HG03060 (cell line): ENCODE measurements at regions not wholly inside any gene's neighbourhood (a gene's known extent, or its start where the extent isn't known, plus 50 kb on each side); places are given as distances from the start of the nearest gene placed in this dataset.

Experiments used
- ATAC-seq: cut with Tn5 transposase; IDR thresholded peaks from one replicate; pipeline ENCODE4 v1.9.1; 2021; ENCODE audit warnings: low read depth, moderate number of reproducible peaks; ENCODE audit not compliant: unreplicated experiment

- no peak for ATAC-seq
Observed at GRCh38 chr5:145141534-145141933, 693.6 kb downstream of the PRELID2 start.

GRCh38 chr5:145130996-145131395 is 704.1 kb downstream of the PRELID2 start:
- ATAC-seq: no peak

GRCh38 chr5:145129797-145130196 is 705.3 kb downstream of the PRELID2 start:
- no peak for ATAC-seq

- ATAC-seq: no peak
Observed at GRCh38 chr5:145124806-145125205, 710.3 kb downstream of the PRELID2 start.

- no peak for ATAC-seq
Observed at GRCh38 chr5:145118611-145119010, 716.5 kb downstream of the PRELID2 start.

- ATAC-seq: no peak
Observed at GRCh38 chr5:145118127-145118526, 717.0 kb downstream of the PRELID2 start.

DNA sequence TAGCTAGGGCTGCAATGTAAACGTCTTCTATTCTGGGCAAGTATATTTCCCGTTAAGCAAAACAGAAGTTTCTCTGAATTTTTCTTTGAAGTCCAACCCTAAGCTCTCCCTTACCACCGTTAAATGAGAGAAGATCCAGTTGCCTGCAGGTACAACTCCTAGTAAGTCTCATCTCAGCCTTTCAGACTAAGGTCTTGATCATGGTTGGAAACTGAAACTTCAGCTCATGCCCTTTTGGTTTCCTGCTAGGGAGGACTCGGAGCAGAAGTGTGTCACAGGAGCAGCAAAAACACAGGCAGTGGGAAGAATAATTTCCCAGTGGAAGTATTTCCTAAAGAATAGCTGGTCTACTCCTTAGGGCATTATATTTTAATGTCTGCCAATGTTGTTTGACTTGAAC is 717.9 kb downstream of the PRELID2 start:
- no peak for ATAC-seq

- ATAC-seq: no peak
Observed at GRCh38 chr5:145111420-145111819, 723.7 kb downstream of the PRELID2 start.

- no peak for ATAC-seq
Observed at GRCh38 chr5:145110834-145111233, 724.3 kb downstream of the PRELID2 start.

DNA sequence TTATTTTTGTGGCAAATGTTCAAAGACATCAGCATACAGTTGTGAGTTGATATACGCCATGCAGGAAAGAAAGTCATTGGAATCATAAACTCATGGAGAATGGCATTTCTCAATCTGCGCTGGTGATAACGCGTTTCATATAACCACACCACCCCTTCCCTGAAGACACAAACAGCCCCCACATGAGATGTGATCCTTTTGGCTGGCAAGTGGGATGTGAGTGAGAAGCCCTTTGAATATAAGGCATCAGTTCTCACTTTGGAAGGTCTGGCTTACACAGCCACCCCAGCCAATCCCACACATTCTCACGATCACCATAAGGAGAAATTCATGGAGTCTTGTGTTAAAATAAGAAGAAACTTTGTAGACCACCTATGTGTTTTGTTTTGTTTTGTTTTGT is 725.0 kb downstream of the PRELID2 start:
- ATAC-seq: no peak

GRCh38 chr5:145105384-145105783 is 729.8 kb downstream of the PRELID2 start:
- ATAC-seq: no peak

- ATAC-seq: no peak
Observed at GRCh38 chr5:145104106-145104505, 731.0 kb downstream of the PRELID2 start.

DNA sequence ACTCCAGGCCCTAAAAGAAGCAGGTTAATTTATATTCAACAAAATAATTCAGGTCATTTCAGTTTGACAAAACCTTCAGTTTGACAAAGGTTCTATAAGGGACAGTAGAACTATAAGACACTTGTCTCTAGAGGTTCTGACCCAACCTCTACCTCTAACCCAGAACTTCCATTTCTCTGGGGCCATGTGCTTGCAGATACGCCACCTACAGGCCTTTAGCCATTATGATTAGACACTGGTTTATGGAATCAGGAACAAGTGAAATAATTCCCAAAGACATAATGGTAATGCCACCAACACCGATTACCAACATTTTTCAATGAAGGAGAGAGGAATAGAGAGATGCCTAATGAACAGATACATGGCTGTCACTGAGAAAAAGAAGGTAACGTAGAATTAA is 733.9 kb downstream of the PRELID2 start:
- no peak for ATAC-seq

DNA sequence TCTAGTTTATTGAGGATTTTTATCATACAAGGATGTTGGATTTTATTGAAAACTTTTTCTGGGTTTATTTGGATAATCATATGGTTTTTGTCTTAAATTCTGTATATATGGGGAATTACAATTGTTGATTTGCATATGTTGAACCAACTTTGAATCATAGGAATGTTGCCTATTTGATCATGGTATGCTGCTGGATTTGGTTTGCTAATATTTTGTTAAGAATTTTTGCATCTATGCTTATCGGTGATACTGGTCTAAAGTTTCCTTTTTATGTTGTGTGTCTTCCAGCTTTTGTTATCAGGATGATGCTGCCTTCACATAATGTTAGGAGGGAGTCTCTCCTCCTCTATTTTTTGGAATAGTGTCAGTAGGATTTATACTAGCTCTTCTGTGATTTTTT is 745.0 kb downstream of the PRELID2 start:
- no peak for ATAC-seq

DNA sequence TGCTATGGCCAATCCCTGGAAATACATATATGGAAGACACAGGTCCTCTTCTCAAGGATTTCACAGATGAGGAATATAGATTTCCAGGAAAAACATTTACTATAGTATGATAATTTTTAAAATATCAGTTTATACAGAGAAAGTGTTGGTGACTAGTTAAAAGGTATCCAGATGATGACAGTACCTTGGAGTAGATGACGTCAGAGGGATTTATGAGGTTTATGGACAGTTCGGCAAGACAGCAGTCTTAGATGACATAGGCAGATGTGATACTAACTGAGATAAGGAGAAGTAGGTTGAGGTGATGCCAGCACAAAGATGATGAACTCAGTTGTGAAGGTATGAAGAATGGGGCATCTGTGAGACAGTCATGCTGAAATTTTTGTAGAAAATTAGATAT is 750.3 kb downstream of the PRELID2 start:
- ATAC-seq: no peak

- ATAC-seq: no peak
Observed at GRCh38 chr5:145077028-145077427, 758.1 kb downstream of the PRELID2 start.

DNA sequence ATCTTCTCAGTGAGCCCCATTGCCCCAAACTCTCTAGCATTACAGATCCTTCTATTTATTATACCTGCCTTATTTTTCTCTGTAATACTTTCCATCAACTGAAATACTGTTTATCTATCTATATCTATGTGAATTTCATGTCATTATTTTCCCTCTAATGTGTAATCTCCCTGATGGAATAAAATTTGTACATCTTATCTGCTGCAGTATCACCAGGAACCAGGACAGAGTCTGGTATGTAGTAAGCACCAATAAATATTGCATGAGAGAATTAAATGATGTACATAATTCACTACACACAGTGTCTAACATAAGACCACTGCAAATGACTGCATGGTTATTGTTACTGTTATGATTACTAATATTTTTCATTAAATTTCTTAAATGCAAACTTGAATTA is 759.1 kb downstream of the PRELID2 start:
- no peak for ATAC-seq

GRCh38 chr5:145072889-145073288 is 762.3 kb downstream of the PRELID2 start:
- ATAC-seq: no peak

DNA sequence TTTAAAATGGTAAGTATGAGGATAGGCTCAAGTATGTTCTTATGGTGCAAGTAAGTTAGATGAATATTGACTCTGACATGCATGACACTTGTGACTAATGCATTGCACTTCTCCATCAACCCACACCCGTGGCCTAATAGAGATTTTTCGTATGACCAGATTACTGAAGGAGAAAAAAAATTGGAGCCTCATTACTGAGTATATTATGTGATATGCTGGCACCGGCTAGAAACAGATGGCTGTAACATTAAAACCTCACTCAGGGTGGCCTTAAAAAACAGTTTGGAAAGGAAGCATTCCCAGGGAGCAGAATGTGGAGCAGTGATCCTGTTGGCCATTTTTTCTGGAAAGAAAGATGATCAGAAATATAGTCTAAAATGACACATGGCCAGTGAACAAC is 766.4 kb downstream of the PRELID2 start:
- no peak for ATAC-seq

DNA sequence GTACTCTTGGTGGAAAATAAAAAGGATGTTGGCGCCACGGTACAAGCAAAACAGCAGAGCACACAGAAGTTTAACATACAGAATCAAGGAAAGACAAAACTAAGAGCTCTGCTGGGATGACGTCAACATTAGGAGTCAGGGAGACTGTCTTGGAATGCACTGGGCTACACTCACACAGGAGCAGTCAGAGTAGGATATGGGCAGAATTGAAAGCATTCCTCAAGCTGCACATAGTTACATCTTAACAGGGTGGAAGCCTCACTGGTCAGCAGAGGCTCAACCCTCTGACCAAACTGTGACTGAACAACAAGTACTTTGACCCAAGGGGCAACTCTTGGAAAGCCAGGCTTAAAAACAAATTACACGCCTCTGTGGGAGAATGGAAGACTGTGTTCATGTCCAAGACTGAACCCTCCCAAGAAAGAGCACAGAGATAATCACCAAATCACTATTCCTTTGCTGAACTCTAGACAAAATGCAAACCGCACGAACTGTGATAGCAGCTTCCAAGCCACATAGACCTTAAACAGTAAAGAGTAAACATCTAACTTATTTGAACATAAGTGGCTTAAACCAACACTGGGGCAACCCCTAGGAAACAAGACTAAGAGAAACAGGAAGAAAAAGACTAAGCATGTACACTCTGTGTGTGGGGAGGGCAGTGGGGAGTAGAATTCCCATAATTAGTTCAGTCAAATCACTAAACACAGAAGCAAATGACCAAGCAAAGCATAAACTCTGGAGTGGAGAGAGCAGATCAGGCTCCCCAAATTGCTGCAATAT is 772.7 kb downstream of the PRELID2 start:
- ATAC-seq: no peak

GRCh38 chr5:145056800-145057199 is 778.3 kb downstream of the PRELID2 start:
- peak; percentile 100 for ATAC-seq

- ATAC-seq: no peak
Observed at GRCh38 chr5:145050181-145050580, 785.0 kb downstream of the PRELID2 start.

- ATAC-seq: no peak
Observed at GRCh38 chr5:145044970-145045369, 790.2 kb downstream of the PRELID2 start.
